ENCODE measurements at regions not wholly inside any gene's neighbourhood (a gene's known extent, or its start where the extent isn't known, plus 50 kb on each side); places are given as distances from the start of the nearest gene placed in this dataset.

DNA sequence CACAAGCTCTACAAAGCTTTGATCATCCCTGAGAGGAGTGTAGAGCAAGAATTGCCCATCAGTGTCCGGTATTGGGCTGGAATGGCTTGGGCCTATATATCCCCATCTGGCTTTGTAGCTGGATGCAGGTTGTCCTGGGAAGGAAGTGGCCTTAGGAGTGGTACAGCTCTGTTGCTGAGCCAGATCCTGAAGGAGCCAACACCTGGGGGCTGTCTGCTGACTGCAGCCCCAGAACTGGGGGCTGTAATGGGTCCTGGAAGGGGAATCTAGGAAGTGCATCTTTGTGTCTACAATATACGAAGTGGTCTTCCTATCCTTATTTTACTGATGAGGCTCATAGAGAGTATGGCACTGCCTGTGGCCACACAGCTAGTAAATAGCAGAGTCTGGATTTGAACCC is 145.9 kb downstream of the CDC5L start:
- Mint-ChIP-seq H3K4me1 (ENCODE audit: low read depth) (no peaks in the 10 kb centered on the region), H3K9me3 (no peaks in the 10 kb centered on the region), H3K36me3 (ENCODE audit: low read depth) (no peaks in the 10 kb centered on the region), H3K27ac (no peak overlapping the region), H3K4me3 (no peak overlapping the region), H3K27me3 (ENCODE audit: insufficient read depth) (peaks cover 33% of the 10 kb centered on the region)
- TF ChIP-seq, protein P1, sequence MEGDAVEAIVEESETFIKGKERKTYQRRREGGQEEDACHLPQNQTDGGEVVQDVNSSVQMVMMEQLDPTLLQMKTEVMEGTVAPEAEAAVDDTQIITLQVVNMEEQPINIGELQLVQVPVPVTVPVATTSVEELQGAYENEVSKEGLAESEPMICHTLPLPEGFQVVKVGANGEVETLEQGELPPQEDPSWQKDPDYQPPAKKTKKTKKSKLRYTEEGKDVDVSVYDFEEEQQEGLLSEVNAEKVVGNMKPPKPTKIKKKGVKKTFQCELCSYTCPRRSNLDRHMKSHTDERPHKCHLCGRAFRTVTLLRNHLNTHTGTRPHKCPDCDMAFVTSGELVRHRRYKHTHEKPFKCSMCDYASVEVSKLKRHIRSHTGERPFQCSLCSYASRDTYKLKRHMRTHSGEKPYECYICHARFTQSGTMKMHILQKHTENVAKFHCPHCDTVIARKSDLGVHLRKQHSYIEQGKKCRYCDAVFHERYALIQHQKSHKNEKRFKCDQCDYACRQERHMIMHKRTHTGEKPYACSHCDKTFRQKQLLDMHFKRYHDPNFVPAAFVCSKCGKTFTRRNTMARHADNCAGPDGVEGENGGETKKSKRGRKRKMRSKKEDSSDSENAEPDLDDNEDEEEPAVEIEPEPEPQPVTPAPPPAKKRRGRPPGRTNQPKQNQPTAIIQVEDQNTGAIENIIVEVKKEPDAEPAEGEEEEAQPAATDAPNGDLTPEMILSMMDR (IDR thresholded peaks at IDR 0.05), result no peak
- no peak for DNase-seq

DNA sequence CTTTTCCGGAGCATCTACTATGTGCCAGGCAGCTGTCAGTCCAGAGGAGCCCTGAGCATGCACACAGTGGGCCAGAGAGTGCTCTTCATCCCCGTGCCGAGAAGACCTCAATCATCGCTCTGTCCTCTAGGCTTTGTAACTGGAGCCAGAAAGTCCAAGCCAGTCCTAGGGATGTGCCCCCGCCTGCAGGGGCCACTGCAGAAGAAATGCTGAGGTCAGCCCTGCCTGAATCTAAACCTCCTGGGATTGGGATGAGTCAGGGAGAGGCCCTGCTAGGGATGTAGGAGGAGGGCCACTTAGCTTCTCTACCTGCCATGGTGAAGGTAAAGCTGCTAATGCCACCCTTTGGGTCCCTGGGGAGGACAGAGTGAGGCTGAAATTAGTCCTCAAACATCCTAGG is 146.8 kb downstream of the CDC5L start:
- Mint-ChIP-seq H3K36me3 (ENCODE audit: low read depth) (no peaks in the 10 kb centered on the region), H3K4me3 (no peak overlapping the region), H3K9me3 (no peaks in the 10 kb centered on the region), H3K27me3 (ENCODE audit: insufficient read depth) (peaks cover 31% of the 10 kb centered on the region), H3K4me1 (ENCODE audit: low read depth) (no peaks in the 10 kb centered on the region), H3K27ac (no peak overlapping the region)
- DNase-seq, result no peak
- TF ChIP-seq, protein P1 (IDR thresholded peaks at IDR 0.05), result no peak

DNA sequence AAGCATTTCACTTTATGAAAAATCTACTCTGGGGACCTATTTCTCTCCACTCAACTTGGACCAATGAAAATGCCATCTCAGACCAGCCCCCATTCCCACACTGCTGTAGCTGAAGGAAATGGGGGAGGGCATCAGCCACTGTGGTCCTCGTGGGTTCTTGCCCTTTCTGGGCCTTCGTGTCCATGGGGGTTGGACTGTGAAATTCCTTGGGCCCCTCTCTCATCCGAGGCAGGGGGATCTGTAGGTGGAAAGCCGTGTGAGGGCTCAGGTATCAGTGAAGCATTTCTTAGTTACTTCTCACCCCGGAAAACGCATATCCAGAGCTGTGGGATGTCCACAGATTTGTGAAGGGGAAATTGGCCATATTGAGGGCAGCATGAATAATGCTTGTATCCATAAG is 147.9 kb downstream of the CDC5L start:
- Mint-ChIP-seq H3K4me3 (no peak overlapping the region), H3K4me1 (ENCODE audit: low read depth) (no peaks in the 10 kb centered on the region), H3K9me3 (no peaks in the 10 kb centered on the region), H3K27me3 (ENCODE audit: insufficient read depth) (peaks cover 33% of the 10 kb centered on the region), H3K36me3 (ENCODE audit: low read depth) (no peaks in the 10 kb centered on the region), H3K27ac (no peak overlapping the region)
- DNase-seq, result no peak
- TF ChIP-seq, protein P1 (IDR thresholded peaks at IDR 0.05), result no peak

DNA sequence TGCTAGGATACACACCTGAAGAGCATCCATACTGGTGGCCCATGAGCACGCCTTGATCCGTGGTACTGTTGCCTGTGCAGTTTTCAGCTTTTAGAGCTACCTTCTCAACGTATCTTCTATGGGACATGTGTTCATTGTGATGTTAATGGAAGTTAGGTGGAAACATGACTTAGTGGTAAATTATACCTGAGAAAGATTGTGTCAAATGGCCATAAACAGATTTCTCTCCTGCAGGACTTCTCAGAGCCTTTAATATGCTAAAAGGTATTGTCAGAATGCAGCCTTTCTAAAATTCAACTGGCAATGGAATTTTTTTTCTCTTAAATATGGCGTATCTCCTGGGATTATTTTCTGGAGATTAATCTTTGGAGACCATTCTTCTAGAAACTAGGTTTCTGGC is 148.5 kb downstream of the CDC5L start:
- Mint-ChIP-seq H3K36me3 (ENCODE audit: low read depth) (no peaks in the 10 kb centered on the region), H3K4me1 (ENCODE audit: low read depth) (no peaks in the 10 kb centered on the region), H3K27ac (no peak overlapping the region), H3K9me3 (no peaks in the 10 kb centered on the region), H3K4me3 (no peak overlapping the region), H3K27me3 (ENCODE audit: insufficient read depth) (peaks cover 29% of the 10 kb centered on the region)
- TF ChIP-seq, protein P1 (IDR thresholded peaks at IDR 0.05), result no peak
- no peak for DNase-seq

DNA sequence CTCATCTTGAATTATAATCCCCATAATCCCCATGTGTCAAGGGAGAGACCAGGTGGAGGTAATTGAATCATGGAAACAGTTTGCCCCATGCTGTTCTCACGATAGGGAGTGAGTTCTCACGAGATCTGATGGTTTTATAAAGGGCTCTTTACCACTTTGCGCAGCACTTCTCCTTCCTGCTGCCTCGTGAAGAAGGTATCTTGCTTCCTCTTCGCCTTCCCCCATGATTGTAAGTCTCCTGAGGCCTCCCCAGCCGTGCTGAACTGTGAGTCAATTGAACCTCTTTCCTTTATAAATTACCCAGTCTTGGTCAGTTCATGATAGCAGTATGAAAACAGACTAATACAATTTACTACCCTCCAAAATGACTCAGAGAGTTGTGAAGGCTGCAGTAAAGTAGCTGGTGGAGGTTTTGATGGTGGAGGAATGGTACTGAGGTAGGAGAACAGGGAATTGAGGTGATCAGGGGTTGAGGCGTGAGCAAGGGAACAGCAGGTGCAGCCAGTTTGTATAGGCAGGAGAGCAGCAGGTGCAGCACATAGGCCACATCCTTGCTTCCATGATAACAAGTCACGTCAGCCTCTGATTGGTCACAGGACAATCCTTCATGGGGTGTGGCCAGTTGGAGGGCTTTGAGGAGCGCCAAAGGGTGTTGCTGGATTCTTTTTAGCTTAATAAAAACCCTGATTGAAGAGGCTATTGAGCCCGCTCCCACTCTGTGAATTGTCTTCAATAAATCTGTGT is 150.0 kb downstream of the CDC5L start:
- DNase-seq, result no peak
- Mint-ChIP-seq H3K27ac (no peak overlapping the region), H3K27me3 (ENCODE audit: insufficient read depth) (peaks cover 26% of the 10 kb centered on the region), H3K9me3 (no peaks in the 10 kb centered on the region), H3K4me3 (no peak overlapping the region), H3K36me3 (ENCODE audit: low read depth) (no peaks in the 10 kb centered on the region), H3K4me1 (ENCODE audit: low read depth) (peaks cover 9% of the 10 kb centered on the region)
- TF ChIP-seq, protein P1 (IDR thresholded peaks at IDR 0.05), result no peak
